CD14-positive monocyte (primary cell): ENCODE measurements at regions not wholly inside any gene's neighbourhood (a gene's known extent, or its start where the extent isn't known, plus 50 kb on each side); places are given as distances from the start of the nearest gene placed in this dataset.

Source experiments
- DNase-seq, 3 donors: peaks; one replicate each; pipeline ENCODE4 v3.0.0-alpha.2; 2011 to 2022
- H2AFZ ChIP-seq: 2 replicates; pipeline ENCODE4 v1.6.0; 2012; ENCODE audit warnings: mild to moderate bottlenecking, low read depth, low read length, inconsistent platforms; ENCODE audit not compliant: insufficient read depth, poor library complexity, severe bottlenecking
- H3K27ac ChIP-seq, 2 donors: 1 replicate in 1 of 2; 2 replicates in 1 of 2; pipeline ENCODE4 v1.5.1; 2012 to 2013; ENCODE audit warnings: low read length in 2 of 2, control low read depth in 1 of 2, inconsistent platforms in 1 of 2, low read depth in 1 of 2, mild to moderate bottlenecking in 1 of 2
- H3K27me3 ChIP-seq, 2 donors: one replicate each; pipeline versions ENCODE4 v1.6.0 to v1.6.1; 2011 to 2013; ENCODE audit warnings: low read length in 2 of 2; ENCODE audit not compliant: control insufficient read depth in 2 of 2, insufficient read depth in 2 of 2
- H3K36me3 ChIP-seq, 2 donors: replicated peaks in 1 of 2; 1 replicate in 1 of 2; 2 replicates in 1 of 2; pipeline versions ENCODE4 v1.5.1 to v1.6.1; 2012 to 2013; ENCODE audit warnings: low read length in 2 of 2, control low read depth in 1 of 2, inconsistent platforms in 1 of 2, mild to moderate bottlenecking in 1 of 2; ENCODE audit not compliant: insufficient read depth in 2 of 2, control insufficient read depth in 1 of 2
- H3K4me1 ChIP-seq, 2 donors: 1 replicate in 1 of 2; 2 replicates in 1 of 2; pipeline versions ENCODE4 v1.5.1 to v1.6.1; 2012 to 2013; ENCODE audit warnings: low read length in 2 of 2, control low read depth in 1 of 2, inconsistent platforms in 1 of 2, mild to moderate bottlenecking in 1 of 2, moderate library complexity in 1 of 2; ENCODE audit not compliant: insufficient read depth in 2 of 2, control insufficient read depth in 1 of 2
- H3K4me2 ChIP-seq: replicated peaks from 2 replicates; pipeline ENCODE3; 2012; ENCODE audit warnings: low read length, moderate library complexity, mild to moderate bottlenecking; ENCODE audit not compliant: poor library complexity, severe bottlenecking; ENCODE audit errors: extremely low read depth
- H3K4me3 ChIP-seq, 3 experiments: fragments of 200-600 bp in 1 of 3; sonication (generic) in 1 of 3; replicated peaks in 1 of 3; 1 replicate in 2 of 3; 2 replicates in 1 of 3; pipeline ENCODE4 v1.5.1; 2011 to 2013; ENCODE audit warnings: low read length in 3 of 3, mild to moderate bottlenecking in 3 of 3, control low read depth in 2 of 3, low read depth in 2 of 3, inconsistent platforms in 1 of 3, moderate library complexity in 1 of 3
- H3K79me2 ChIP-seq: 2 replicates; pipeline ENCODE4 v1.6.0; 2012; ENCODE audit warnings: mild to moderate bottlenecking, control low read depth, inconsistent platforms, low read length, moderate library complexity; ENCODE audit not compliant: insufficient read depth
- H3K9ac ChIP-seq: 2 replicates; pipeline ENCODE4 v1.6.0; 2017; ENCODE audit warnings: low read length, mild to moderate bottlenecking; ENCODE audit not compliant: insufficient read depth, poor library complexity, severe bottlenecking
- H3K9me3 ChIP-seq, 2 donors: replicated peaks in 1 of 2; 1 replicate in 1 of 2; 2 replicates in 1 of 2; pipeline versions ENCODE4 v1.5.1 to v1.6.1; 2012 to 2013; ENCODE audit warnings: low read length in 2 of 2, control low read depth in 1 of 2; ENCODE audit not compliant: control insufficient read depth in 1 of 2, insufficient read depth in 1 of 2
- H4K20me1 ChIP-seq: 2 replicates; pipeline ENCODE4 v1.6.0; 2012; ENCODE audit warnings: mild to moderate bottlenecking, low read length, control low read depth, moderate library complexity; ENCODE audit not compliant: insufficient read depth
- H3K27ac Mint-ChIP-seq, 7 donors: one replicate each; pipeline ENCODE4 v1.8.0; 2020; ENCODE audit warnings: mild to moderate bottlenecking in 7 of 7, mixed read lengths in 7 of 7, moderate library complexity in 6 of 7, inconsistent platforms in 2 of 7
- H3K27me3 Mint-ChIP-seq, 3 donors: one replicate each; pipeline ENCODE4 v1.8.0; 2021 to 2022; ENCODE audit warnings: low read depth in 3 of 3, mild to moderate bottlenecking in 3 of 3, mixed read lengths in 3 of 3, moderate library complexity in 3 of 3, inconsistent platforms in 1 of 3
- H3K36me3 Mint-ChIP-seq, 2 donors: one replicate each; pipeline ENCODE4 v1.8.0; 2020; ENCODE audit warnings: mixed read lengths in 2 of 2, inconsistent platforms in 1 of 2, mild to moderate bottlenecking in 1 of 2
- H3K4me1 Mint-ChIP-seq: one replicate; pipeline ENCODE4 v1.8.0; 2020; ENCODE audit warnings: mild to moderate bottlenecking, mixed read lengths
- H3K4me3 Mint-ChIP-seq, 2 donors: one replicate each; pipeline ENCODE4 v1.8.0; 2020; ENCODE audit warnings: mild to moderate bottlenecking in 2 of 2, mixed read lengths in 2 of 2, moderate library complexity in 1 of 2
- H3K9me3 Mint-ChIP-seq, 7 donors: one replicate each; pipeline ENCODE4 v1.8.0; 2020 to 2022; ENCODE audit warnings: mixed read lengths in 7 of 7, mild to moderate bottlenecking in 6 of 7, moderate library complexity in 6 of 7, inconsistent platforms in 2 of 7
- CTCF ChIP-seq: fragments of 200-600 bp; IDR thresholded peaks from one replicate; pipeline ENCODE4 v1.8.0; 2022; ENCODE audit warnings: antibody characterized with exemption, mild to moderate bottlenecking
- WGBS: methylation state at CpG from one replicate; pipeline ENCODE4 v1.1.5; 2013; ENCODE audit warnings: missing lambda C conversion rate; ENCODE audit not compliant: insufficient coverage; 5-methylcytosine and 5-hydroxymethylcytosine counted together
- intact Hi-C, 2 donors: fragments of 100-400 bp; cut with micrococcal nuclease; formaldehyde crosslinking; loops; one replicate each; pipeline versions ENCODE4 v1.15.0 to v1.15.1; 2023

GRCh38 chr4:148757171-148757570, 315.0 kb upstream of the NR3C2 start:
- H3K36me3 ChIP-seq, result no peaks in the 10 kb centered on the region
- H3K27me3 Mint-ChIP-seq, result peaks cover 0 to 2% (median 0%) of the 10 kb centered on the region in 3 donors
- H3K27me3 ChIP-seq, result no peaks in the 10 kb centered on the region
- no peaks in the 10 kb centered on the region for H3K9me3 ChIP-seq
- no CpG with 5 or more reads among the region's 1 CpG for WGBS
- no peaks in the 10 kb centered on the region for H3K36me3 Mint-ChIP-seq
- H3K4me2 ChIP-seq, result no peak overlapping the region
- no peaks in the 10 kb centered on the region for H4K20me1 ChIP-seq
- H3K27ac ChIP-seq, result no peak overlapping the region
- intact Hi-C loops, result no loop called here
- no peaks in the 10 kb centered on the region for H3K79me2 ChIP-seq
- no peak overlapping the region for H3K27ac Mint-ChIP-seq
- H2AFZ ChIP-seq, result no peak overlapping the region
- no peak overlapping the region for H3K9ac ChIP-seq
- H3K4me3 Mint-ChIP-seq, result no peak overlapping the region
- TF ChIP-seq CTCF, result no peak
- H3K4me1 ChIP-seq, result no peaks in the 10 kb centered on the region
- no peak for DNase-seq
- peaks cover 2 to 12% (median 7%) of the 10 kb centered on the region in 7 donors for H3K9me3 Mint-ChIP-seq
- H3K4me3 ChIP-seq, result no peak overlapping the region
- no peaks in the 10 kb centered on the region for H3K4me1 Mint-ChIP-seq

- H3K36me3 Mint-ChIP-seq, result no peaks in the 10 kb centered on the region
- DNase-seq, result no peak
- no peaks in the 10 kb centered on the region for H3K4me1 Mint-ChIP-seq
- Histone ChIP-seq H3K4me3 (no peak overlapping the region), H4K20me1 (no peaks in the 10 kb centered on the region), H3K27ac (no peak overlapping the region), H3K79me2 (no peaks in the 10 kb centered on the region), H3K9ac (no peak overlapping the region), H3K4me1 (no peaks in the 10 kb centered on the region), H2AFZ (no peak overlapping the region), H3K9me3 (no peaks in the 10 kb centered on the region), H3K4me2 (no peak overlapping the region), H3K36me3 (no peaks in the 10 kb centered on the region), H3K27me3 (no peaks in the 10 kb centered on the region)
- H3K9me3 Mint-ChIP-seq, result peaks cover 0 to 17% (median 5%) of the 10 kb centered on the region in 7 donors
- H3K4me3 Mint-ChIP-seq, result no peak overlapping the region
- 93% methylated on average over 2 of the region's 3 CpGs for WGBS
- no peaks in the 10 kb centered on the region for H3K27me3 Mint-ChIP-seq
- no peak overlapping the region for H3K27ac Mint-ChIP-seq
- no peak for TF ChIP-seq CTCF
- intact Hi-C loops, result no loop called here
Observed at GRCh38 chr4:148749403-148749802, 307.2 kb upstream of the NR3C2 start.
